ENCODE measurements at regions not wholly inside any gene's neighbourhood (a gene's known extent, or its start where the extent isn't known, plus 50 kb on each side); places are given as distances from the start of the nearest gene placed in this dataset.

- Histone ChIP-seq H3K36me3 (ENCODE audit: low read depth, missing control alignments) (no peaks in the 10 kb centered on the region), H3K9me3 (no peaks in the 10 kb centered on the region), H3K27me3 (no peaks in the 10 kb centered on the region), H3K27ac (no peak overlapping the region), H3K4me1 (peaks cover 4% of the 10 kb centered on the region), H3K4me3 (no peak overlapping the region)
- TF ChIP-seq, protein P1, sequence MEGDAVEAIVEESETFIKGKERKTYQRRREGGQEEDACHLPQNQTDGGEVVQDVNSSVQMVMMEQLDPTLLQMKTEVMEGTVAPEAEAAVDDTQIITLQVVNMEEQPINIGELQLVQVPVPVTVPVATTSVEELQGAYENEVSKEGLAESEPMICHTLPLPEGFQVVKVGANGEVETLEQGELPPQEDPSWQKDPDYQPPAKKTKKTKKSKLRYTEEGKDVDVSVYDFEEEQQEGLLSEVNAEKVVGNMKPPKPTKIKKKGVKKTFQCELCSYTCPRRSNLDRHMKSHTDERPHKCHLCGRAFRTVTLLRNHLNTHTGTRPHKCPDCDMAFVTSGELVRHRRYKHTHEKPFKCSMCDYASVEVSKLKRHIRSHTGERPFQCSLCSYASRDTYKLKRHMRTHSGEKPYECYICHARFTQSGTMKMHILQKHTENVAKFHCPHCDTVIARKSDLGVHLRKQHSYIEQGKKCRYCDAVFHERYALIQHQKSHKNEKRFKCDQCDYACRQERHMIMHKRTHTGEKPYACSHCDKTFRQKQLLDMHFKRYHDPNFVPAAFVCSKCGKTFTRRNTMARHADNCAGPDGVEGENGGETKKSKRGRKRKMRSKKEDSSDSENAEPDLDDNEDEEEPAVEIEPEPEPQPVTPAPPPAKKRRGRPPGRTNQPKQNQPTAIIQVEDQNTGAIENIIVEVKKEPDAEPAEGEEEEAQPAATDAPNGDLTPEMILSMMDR (IDR thresholded peaks at IDR 0.05) = no peak
- TF ChIP-seq POLR2A (IDR thresholded peaks at IDR 0.05) = no peak
- intact Hi-C loops (cut with DNase I; ENCODE audit: low total_unique reads) = no loop called here
- DNase-seq = no peak
- 79 to 85% methylated on average over 6 of the region's 6 CpGs for WGBS, 2 donors
Measured at GRCh38 chr18:45255197-45255890, 359.9 kb upstream of the SLC14A2 start.

DNA sequence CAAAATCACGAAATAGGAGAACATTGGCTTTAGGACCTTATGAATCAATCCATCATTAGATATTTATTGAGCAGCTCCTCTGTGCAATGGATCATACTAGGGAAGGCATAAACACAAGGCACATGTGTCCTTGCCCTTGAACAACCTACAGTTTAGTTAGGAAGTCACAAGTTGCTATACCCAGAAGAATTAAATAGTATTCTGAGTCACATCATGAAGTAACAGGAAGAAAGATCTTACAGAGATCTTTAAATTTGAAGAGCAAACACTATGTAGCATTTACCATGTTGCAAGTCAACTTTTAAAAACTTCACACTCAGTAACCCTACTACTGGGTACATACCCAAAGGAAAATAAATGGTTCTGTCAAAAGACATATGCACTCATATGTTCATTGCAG lies 355.2 kb upstream of the SLC14A2 start:
- no peak for TF ChIP-seq POLR2A (IDR thresholded peaks at IDR 0.05)
- TF ChIP-seq, protein P1 (IDR thresholded peaks at IDR 0.05) = no peak
- no peak for DNase-seq
- H3K27ac ChIP-seq = no peak overlapping the region
- 95 to 96% methylated on average over 1 of the region's 1 CpG for WGBS, 2 donors
- no peaks in the 10 kb centered on the region for H3K9me3 ChIP-seq
- H3K36me3 ChIP-seq (ENCODE audit: low read depth, missing control alignments) = no peaks in the 10 kb centered on the region
- no peak overlapping the region for H3K4me3 ChIP-seq
- H3K4me1 ChIP-seq = peaks cover 3% of the 10 kb centered on the region
- intact Hi-C loops (cut with DNase I; ENCODE audit: low total_unique reads) = no loop called here
- no peaks in the 10 kb centered on the region for H3K27me3 ChIP-seq

DNA sequence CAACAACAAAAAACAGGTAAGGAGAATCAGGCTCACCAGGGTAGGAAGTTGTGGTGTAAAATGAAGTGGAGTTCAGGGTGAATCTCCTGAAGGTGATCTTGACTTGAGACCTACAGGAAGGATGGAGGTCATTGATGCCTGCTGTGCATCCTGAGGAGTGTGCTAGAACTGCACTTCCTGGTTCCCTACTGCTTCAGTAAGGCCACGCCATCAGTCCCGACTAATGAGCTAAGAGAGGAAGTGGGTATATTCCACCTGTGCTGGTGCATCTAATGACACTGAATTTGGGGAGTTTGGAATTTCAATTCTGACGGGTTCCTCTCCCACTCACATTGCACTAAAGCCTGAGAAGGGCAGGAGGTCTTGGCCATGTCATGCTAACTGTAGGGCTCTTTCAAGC lies 349.3 kb upstream of the SLC14A2 start:
- Histone ChIP-seq H3K4me3 (no peak overlapping the region), H3K9me3 (no peaks in the 10 kb centered on the region), H3K27ac (no peak overlapping the region), H3K36me3 (ENCODE audit: low read depth, missing control alignments) (no peaks in the 10 kb centered on the region), H3K27me3 (no peaks in the 10 kb centered on the region), H3K4me1 (no peaks in the 10 kb centered on the region)
- TF ChIP-seq, protein P1 (IDR thresholded peaks at IDR 0.05) = no peak
- no peak for TF ChIP-seq POLR2A (IDR thresholded peaks at IDR 0.05)
- 79 to 81% methylated on average over 3 of the region's 3 CpGs for WGBS, 2 donors
- no peak for DNase-seq
- intact Hi-C loops (cut with DNase I; ENCODE audit: low total_unique reads) = no loop called here

DNA sequence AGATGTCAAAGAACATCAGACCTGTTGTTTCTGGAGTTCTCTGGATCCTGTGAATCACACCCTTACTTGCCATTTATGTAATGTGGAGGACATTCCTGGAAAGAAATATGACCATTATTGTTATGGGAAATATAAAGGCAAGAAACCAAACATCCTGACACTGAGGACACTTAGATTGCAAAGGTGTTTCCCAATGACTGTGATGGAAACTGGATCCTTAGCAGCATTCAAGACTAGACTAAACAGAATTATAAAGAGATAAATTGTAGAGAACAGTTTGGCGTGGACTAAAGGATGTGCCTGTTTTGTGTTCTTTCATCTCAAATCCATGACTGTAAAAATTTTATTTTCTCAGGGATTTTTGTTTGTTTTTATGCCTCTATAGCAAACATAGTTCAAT lies 347.7 kb upstream of the SLC14A2 start:
- DNase-seq = no peak
- Histone ChIP-seq H3K4me1 (no peaks in the 10 kb centered on the region), H3K4me3 (no peak overlapping the region), H3K27ac (no peak overlapping the region), H3K27me3 (no peaks in the 10 kb centered on the region), H3K36me3 (ENCODE audit: low read depth, missing control alignments) (no peaks in the 10 kb centered on the region), H3K9me3 (no peaks in the 10 kb centered on the region)
- WGBS, 2 donors = 74 to 96% methylated on average over 1 of the region's 1 CpG
- TF ChIP-seq, protein P1 (IDR thresholded peaks at IDR 0.05) = no peak
- no peak for TF ChIP-seq POLR2A (IDR thresholded peaks at IDR 0.05)
- intact Hi-C loops (cut with DNase I; ENCODE audit: low total_unique reads) = no loop called here

DNA sequence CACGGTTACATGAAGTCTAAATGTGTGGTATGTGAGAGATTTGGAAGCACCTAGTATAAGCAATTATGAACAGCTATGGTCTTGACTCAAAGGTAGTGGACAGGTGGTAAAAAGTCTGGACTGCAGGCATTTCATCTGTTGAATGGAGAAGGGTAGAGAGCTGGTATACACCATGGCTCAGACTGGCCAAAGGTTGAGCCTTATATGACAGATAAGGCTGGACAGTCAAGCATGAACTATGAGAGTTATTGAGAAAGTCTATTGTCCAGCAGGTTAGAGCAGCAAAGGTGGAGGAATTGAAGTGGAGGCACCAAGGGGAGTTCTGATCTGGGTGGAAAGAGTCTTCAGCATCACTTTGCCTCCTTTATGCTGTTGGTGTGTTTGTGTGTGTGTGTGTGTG lies 346.7 kb upstream of the SLC14A2 start:
- Histone ChIP-seq H3K4me1 (no peaks in the 10 kb centered on the region), H3K27ac (no peak overlapping the region), H3K36me3 (ENCODE audit: low read depth, missing control alignments) (no peaks in the 10 kb centered on the region), H3K27me3 (no peaks in the 10 kb centered on the region), H3K9me3 (no peaks in the 10 kb centered on the region), H3K4me3 (no peak overlapping the region)
- no peak for DNase-seq
- TF ChIP-seq, protein P1 (IDR thresholded peaks at IDR 0.05) = no peak
- no peak for TF ChIP-seq POLR2A (IDR thresholded peaks at IDR 0.05)
- intact Hi-C loops (cut with DNase I; ENCODE audit: low total_unique reads) = no loop called here
- WGBS, 2 donors = 73 to 82% methylated on average over 1 of the region's 1 CpG
